Neural cell (in vitro differentiated cells): ENCODE measurements at regions not wholly inside any gene's neighbourhood (a gene's known extent, or its start where the extent isn't known, plus 50 kb on each side); places are given as distances from the start of the nearest gene placed in this dataset.

ENCODE experiments used
- H2AFZ ChIP-seq: fragments of 200-600, 300-800 bp; sonication (generic), shearing (Covaris generic); 2 replicates; pipeline ENCODE4 v1.6.0; 2014; ENCODE audit warnings: low read depth, mild to moderate bottlenecking, antibody characterized with exemption, low read length, moderate library complexity
- H3F3A ChIP-seq: fragments of 200-600 bp; shearing (Covaris generic); 2 replicates; pipeline ENCODE4 v1.6.1; 2016; ENCODE audit warnings: mild to moderate bottlenecking, moderate library complexity, mixed read lengths, antibody characterized with exemption, low read length; ENCODE audit not compliant: insufficient read depth, poor library complexity, severe bottlenecking
- H3K27ac ChIP-seq: fragments of 200-600, 300-800 bp; sonication (generic), shearing (Covaris generic); 2 replicates; pipeline ENCODE4 v1.5.1; 2014; ENCODE audit warnings: mild to moderate bottlenecking, low read length, moderate library complexity
- H3K27me3 ChIP-seq: fragments of 300-800, 200-600 bp; sonication (generic), shearing (Covaris generic); 2 replicates; pipeline ENCODE4 v1.6.0; 2014; ENCODE audit warnings: mild to moderate bottlenecking, low read depth, low read length, moderate library complexity; ENCODE audit not compliant: insufficient read depth
- H3K36me3 ChIP-seq: fragments of 300-800, 200-600 bp; sonication (generic), shearing (Covaris generic); 2 replicates; pipeline ENCODE4 v1.5.1; 2014; ENCODE audit warnings: mild to moderate bottlenecking, antibody characterized with exemption, low read length, moderate library complexity; ENCODE audit not compliant: insufficient read depth
- H3K4me2 ChIP-seq: fragments of 300-800, 200-600 bp; sonication (generic), shearing (Covaris generic); 2 replicates; pipeline ENCODE4 v1.6.0; 2014; ENCODE audit warnings: mild to moderate bottlenecking, low read length
- H3K4me3 ChIP-seq: fragments of 300-800, 200-600 bp; sonication (generic), shearing (Covaris generic); 2 replicates; pipeline ENCODE4 v1.5.1; 2014; ENCODE audit warnings: mild to moderate bottlenecking, low read length, moderate library complexity
- H3K79me2 ChIP-seq: fragments of 200-600 bp; shearing (Covaris generic); replicated peaks from 2 replicates; pipeline ENCODE4 v1.6.0; 2014; ENCODE audit warnings: mild to moderate bottlenecking, low read length, moderate library complexity; ENCODE audit not compliant: insufficient read depth
- H3K9ac ChIP-seq: fragments of 300-800, 200-600 bp; sonication (generic), shearing (Covaris generic); 2 replicates; pipeline ENCODE4 v1.6.1; 2016; ENCODE audit warnings: mild to moderate bottlenecking, low read length, mixed read lengths
- H3K9me2 ChIP-seq: fragments of 200-600 bp; shearing (Covaris generic); 2 replicates; pipeline ENCODE4 v1.6.1; 2016; ENCODE audit warnings: mild to moderate bottlenecking, low read length, mixed read lengths; ENCODE audit not compliant: insufficient read depth
- H3K9me3 ChIP-seq: fragments of 200-600, 300-800 bp; sonication (generic), shearing (Covaris generic); 2 replicates; pipeline ENCODE4 v1.6.1; 2016; ENCODE audit warnings: mild to moderate bottlenecking, mixed run types, low read length, moderate library complexity, mixed read lengths
- H4K20me1 ChIP-seq: fragments of 200-600 bp; shearing (Covaris generic); 2 replicates; pipeline ENCODE4 v1.6.1; 2016; ENCODE audit warnings: mild to moderate bottlenecking, mixed run types; ENCODE audit not compliant: insufficient read depth
- EP300 ChIP-seq: fragments of 450-650 bp; conservative IDR thresholded peaks from 2 replicates; pipeline ENCODE4 v1.6.1; 2014; ENCODE audit warnings: antibody characterized with exemption, mild to moderate bottlenecking, moderate library complexity; ENCODE audit not compliant: poor library complexity, severe bottlenecking
- EZH2 ChIP-seq: fragments of 200-600, 300-800 bp; shearing (Covaris generic), sonication (generic); IDR thresholded peaks from 2 replicates; pipeline ENCODE4 v1.6.1; 2014; ENCODE audit warnings: antibody characterized with exemption, low read length, borderline replicate concordance, mild to moderate bottlenecking; ENCODE audit not compliant: insufficient read depth, poor library complexity, severe bottlenecking
- MXI1 ChIP-seq: fragments of 450-650 bp; conservative IDR thresholded peaks from 2 replicates; pipeline ENCODE4 v1.6.1; 2014; ENCODE audit warnings: antibody characterized with exemption, mild to moderate bottlenecking; ENCODE audit not compliant: poor library complexity, severe bottlenecking
- POLR2AphosphoS5 ChIP-seq: IDR thresholded peaks from 2 replicates; pipeline ENCODE4 v1.6.1; 2012
- RAD21 ChIP-seq: fragments of 450-650 bp; conservative IDR thresholded peaks from 2 replicates; pipeline ENCODE4 v1.6.1; 2014; ENCODE audit warnings: antibody characterized with exemption, mild to moderate bottlenecking, moderate library complexity
- SMC3 ChIP-seq: fragments of 450-650 bp; conservative IDR thresholded peaks from 2 replicates; pipeline ENCODE4 v1.6.1; 2014; ENCODE audit warnings: antibody characterized with exemption, mild to moderate bottlenecking, moderate library complexity; ENCODE audit not compliant: poor library complexity
- TAF1 ChIP-seq: IDR thresholded peaks from 2 replicates; pipeline ENCODE4 v1.6.1; 2012; ENCODE audit warnings: low read depth
- TF ChIP-seq, protein P1 (sequence below): IDR thresholded peaks from 2 replicates; pipeline ENCODE4 v1.6.1; 2012; ENCODE audit warnings: borderline replicate concordance
- TF ChIP-seq, protein P2 (sequence below): fragments of 450-650 bp; IDR thresholded peaks from 2 replicates; pipeline ENCODE4 v1.5.1; 2014; ENCODE audit warnings: antibody characterized with exemption, mild to moderate bottlenecking, moderate library complexity; ENCODE audit not compliant: poor library complexity, severe bottlenecking

DNA sequence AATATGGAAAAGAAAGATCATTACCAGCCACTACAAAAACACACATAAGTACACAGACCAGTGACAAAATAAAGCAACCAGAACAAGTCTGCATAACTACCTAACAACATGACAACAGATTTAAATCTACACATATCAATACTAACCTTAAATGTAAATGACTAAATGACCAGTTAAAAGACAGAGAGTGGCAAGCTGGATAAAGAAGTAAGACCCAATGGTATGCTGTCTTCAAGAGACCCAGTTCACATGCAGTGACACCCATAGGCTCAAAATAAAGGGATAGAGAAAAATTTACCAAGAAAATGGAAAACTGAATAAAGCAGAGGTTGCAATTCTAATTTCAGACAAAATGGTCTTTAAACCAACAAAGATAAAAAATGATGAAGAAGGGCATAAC, 938.1 kb downstream of the EFNA5 start:
- Histone ChIP-seq H3K9me3 (peaks cover 9% of the 10 kb centered on the region), H3K4me2 (no peak overlapping the region), H3K27ac (no peak overlapping the region), H2AFZ (no peak overlapping the region), H4K20me1 (no peaks in the 10 kb centered on the region), H3K9me2 (no peaks in the 10 kb centered on the region), H3K4me3 (no peak overlapping the region), H3K9ac (no peak overlapping the region), H3K36me3 (no peaks in the 10 kb centered on the region), H3K79me2 (no peaks in the 10 kb centered on the region), H3K27me3 (no peaks in the 10 kb centered on the region), H3F3A (no peaks in the 10 kb centered on the region)
- no peak for TF ChIP-seq RAD21
- TF ChIP-seq SMC3 = no peak
- TF ChIP-seq EP300 = no peak
- TF ChIP-seq TAF1 = no peak
- no peak for TF ChIP-seq EZH2
- TF ChIP-seq MXI1 = no peak
- TF ChIP-seq, protein P1, sequence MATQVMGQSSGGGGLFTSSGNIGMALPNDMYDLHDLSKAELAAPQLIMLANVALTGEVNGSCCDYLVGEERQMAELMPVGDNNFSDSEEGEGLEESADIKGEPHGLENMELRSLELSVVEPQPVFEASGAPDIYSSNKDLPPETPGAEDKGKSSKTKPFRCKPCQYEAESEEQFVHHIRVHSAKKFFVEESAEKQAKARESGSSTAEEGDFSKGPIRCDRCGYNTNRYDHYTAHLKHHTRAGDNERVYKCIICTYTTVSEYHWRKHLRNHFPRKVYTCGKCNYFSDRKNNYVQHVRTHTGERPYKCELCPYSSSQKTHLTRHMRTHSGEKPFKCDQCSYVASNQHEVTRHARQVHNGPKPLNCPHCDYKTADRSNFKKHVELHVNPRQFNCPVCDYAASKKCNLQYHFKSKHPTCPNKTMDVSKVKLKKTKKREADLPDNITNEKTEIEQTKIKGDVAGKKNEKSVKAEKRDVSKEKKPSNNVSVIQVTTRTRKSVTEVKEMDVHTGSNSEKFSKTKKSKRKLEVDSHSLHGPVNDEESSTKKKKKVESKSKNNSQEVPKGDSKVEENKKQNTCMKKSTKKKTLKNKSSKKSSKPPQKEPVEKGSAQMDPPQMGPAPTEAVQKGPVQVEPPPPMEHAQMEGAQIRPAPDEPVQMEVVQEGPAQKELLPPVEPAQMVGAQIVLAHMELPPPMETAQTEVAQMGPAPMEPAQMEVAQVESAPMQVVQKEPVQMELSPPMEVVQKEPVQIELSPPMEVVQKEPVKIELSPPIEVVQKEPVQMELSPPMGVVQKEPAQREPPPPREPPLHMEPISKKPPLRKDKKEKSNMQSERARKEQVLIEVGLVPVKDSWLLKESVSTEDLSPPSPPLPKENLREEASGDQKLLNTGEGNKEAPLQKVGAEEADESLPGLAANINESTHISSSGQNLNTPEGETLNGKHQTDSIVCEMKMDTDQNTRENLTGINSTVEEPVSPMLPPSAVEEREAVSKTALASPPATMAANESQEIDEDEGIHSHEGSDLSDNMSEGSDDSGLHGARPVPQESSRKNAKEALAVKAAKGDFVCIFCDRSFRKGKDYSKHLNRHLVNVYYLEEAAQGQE = no peak
- TF ChIP-seq POLR2AphosphoS5 = no peak
- TF ChIP-seq, protein P2, sequence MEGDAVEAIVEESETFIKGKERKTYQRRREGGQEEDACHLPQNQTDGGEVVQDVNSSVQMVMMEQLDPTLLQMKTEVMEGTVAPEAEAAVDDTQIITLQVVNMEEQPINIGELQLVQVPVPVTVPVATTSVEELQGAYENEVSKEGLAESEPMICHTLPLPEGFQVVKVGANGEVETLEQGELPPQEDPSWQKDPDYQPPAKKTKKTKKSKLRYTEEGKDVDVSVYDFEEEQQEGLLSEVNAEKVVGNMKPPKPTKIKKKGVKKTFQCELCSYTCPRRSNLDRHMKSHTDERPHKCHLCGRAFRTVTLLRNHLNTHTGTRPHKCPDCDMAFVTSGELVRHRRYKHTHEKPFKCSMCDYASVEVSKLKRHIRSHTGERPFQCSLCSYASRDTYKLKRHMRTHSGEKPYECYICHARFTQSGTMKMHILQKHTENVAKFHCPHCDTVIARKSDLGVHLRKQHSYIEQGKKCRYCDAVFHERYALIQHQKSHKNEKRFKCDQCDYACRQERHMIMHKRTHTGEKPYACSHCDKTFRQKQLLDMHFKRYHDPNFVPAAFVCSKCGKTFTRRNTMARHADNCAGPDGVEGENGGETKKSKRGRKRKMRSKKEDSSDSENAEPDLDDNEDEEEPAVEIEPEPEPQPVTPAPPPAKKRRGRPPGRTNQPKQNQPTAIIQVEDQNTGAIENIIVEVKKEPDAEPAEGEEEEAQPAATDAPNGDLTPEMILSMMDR = no peak

GRCh38 chr5:106730912-106731311, 939.8 kb downstream of the EFNA5 start:
- Histone ChIP-seq H3K9me3 (peaks cover 9% of the 10 kb centered on the region), H3K9me2 (no peaks in the 10 kb centered on the region), H4K20me1 (no peaks in the 10 kb centered on the region), H3K9ac (no peak overlapping the region), H3K4me3 (no peak overlapping the region), H3K27me3 (no peaks in the 10 kb centered on the region), H3K27ac (no peak overlapping the region), H3F3A (no peaks in the 10 kb centered on the region), H3K36me3 (no peaks in the 10 kb centered on the region), H3K79me2 (no peaks in the 10 kb centered on the region), H3K4me2 (no peak overlapping the region), H2AFZ (no peak overlapping the region)
- TF ChIP-seq RAD21 (no peak), MXI1 (no peak), SMC3 (no peak), TAF1 (no peak), POLR2AphosphoS5 (no peak), EZH2 (no peak), EP300 (no peak)
- TF ChIP-seq, protein P1 = no peak
- TF ChIP-seq, protein P2 = no peak
